ENCODE measurements at regions not wholly inside any gene's neighbourhood (a gene's known extent, or its start where the extent isn't known, plus 50 kb on each side); places are given as distances from the start of the nearest gene placed in this dataset.

DNA sequence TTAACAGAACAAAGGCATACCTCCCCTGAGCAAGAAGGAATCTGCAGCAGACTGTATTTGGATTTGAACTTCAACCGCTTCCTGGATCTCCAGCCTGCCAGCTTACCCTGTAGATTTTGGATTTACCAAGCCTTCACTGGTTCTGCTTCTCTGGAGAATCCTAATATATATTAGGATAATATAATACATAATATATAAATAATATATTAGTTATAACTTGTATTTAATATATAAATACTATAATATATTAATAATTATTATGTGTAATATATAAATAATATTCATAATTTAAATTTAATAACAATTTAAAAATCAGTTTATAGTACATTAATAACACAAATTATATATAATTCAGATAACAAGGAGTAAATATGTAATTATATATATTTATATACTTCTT lies 121.4 kb downstream of the COX18 start:
- no peaks in the 10 kb centered on the region for H3K79me2 ChIP-seq (ENCODE audit: control insufficient read depth, insufficient read depth, low read length)
- ChIA-PET POLR2A (no interaction called here), CTCF (interaction anchor here (0.6 to 1.4 kb wide), 4 partner anchors 9 to 40 kb away, joined by 3 to 5 read pairs (median 3); no protein-coding TSS in a partner anchor)
- no peak overlapping the region for H3K4me3 ChIP-seq (replicated peaks in 1 of 3; ENCODE audit: insufficient read depth in 1 of 3, low read depth in 1 of 3, low read length in 3 of 3)
- H3K9me1 ChIP-seq (replicated peaks; ENCODE audit: control insufficient read depth, extremely low read depth, insufficient read depth, low read length), result no peaks in the 10 kb centered on the region
- no peak for DNase-seq (ENCODE audit: low read depth, low spot score)
- BruUV-seq (replicated peaks), result no TSS peak
- intact Hi-C loops (cut with micrococcal nuclease), result no loop called here
- H3K9me3 ChIP-seq (replicated peaks; ENCODE audit: control insufficient read depth, insufficient read depth, low read length), result no peaks in the 10 kb centered on the region
- peaks cover 3% of the 10 kb centered on the region for H3K4me1 ChIP-seq (ENCODE audit: control insufficient read depth, extremely low read depth, insufficient read depth, low read length)
- no peaks in the 10 kb centered on the region for H3K36me3 ChIP-seq (ENCODE audit: control insufficient read depth in 2 of 2, extremely low read depth in 1 of 2, insufficient read depth in 2 of 2, low read length in 2 of 2)
- no peak overlapping the region for H3K9ac ChIP-seq (replicated peaks; ENCODE audit: extremely low read depth, insufficient read depth, low read length)
- TF ChIP-seq GATA2 (IDR thresholded peaks at IDR 0.05; ENCODE audit: insufficient read depth, insufficient read length, low read depth, low read length), result no peak
- no peak for TF ChIP-seq MYC (IDR thresholded peaks at IDR 0.05; ENCODE audit: low read depth, low read length)
- no peak for FAIRE-seq
- no peak overlapping the region for H2AFZ ChIP-seq (ENCODE audit: low read depth, low read length)
- dilution Hi-C loops (cut with MboI; ENCODE audit: extremely low pct_ligation_motif_present, low sequenced_read_pairs), result no loop called here
- H4K20me1 ChIP-seq (replicated peaks; ENCODE audit: control insufficient read depth, extremely low read depth, insufficient read depth, low read length), result no peaks in the 10 kb centered on the region
- H3K27me3 ChIP-seq (ENCODE audit: control insufficient read depth in 2 of 2, insufficient read depth in 2 of 2, low read length in 2 of 2), result no peaks in the 10 kb centered on the region
- no peak overlapping the region for H3K4me2 ChIP-seq (ENCODE audit: insufficient read depth, low read length)
- H3K27ac ChIP-seq (ENCODE audit: insufficient read depth, low read depth, low read length), result no peak overlapping the region

- TF ChIP-seq EZH2 (IDR thresholded peaks at IDR 0.05; ENCODE audit: borderline replicate concordance, low read depth, low read length, severe bottlenecking) (no peak), GATA2 (IDR thresholded peaks at IDR 0.05; ENCODE audit: insufficient read depth, insufficient read length, low read depth, low read length) (no peak), JUN (IDR thresholded peaks at IDR 0.05; ENCODE audit: borderline replicate concordance, insufficient read depth, insufficient read length, low read depth) (no peak), MYC (IDR thresholded peaks at IDR 0.05; ENCODE audit: low read depth, low read length) (no peak), CTCF (IDR thresholded peaks at IDR 0.05; ENCODE audit: extremely low read depth in 1 of 2, insufficient read depth in 1 of 2, low read depth in 1 of 2, low read length in 2 of 2) (no peak), POLR2AphosphoS5 (IDR thresholded peaks at IDR 0.05; ENCODE audit: insufficient read depth, low read depth, low read length) (no peak), FOS (IDR thresholded peaks at IDR 0.05; ENCODE audit: borderline replicate concordance, insufficient read depth, low read length) (no peak), POLR2A (IDR thresholded peaks at IDR 0.05; ENCODE audit: low read depth, low read length) (no peak)
- TF ChIP-seq, protein P1, sequence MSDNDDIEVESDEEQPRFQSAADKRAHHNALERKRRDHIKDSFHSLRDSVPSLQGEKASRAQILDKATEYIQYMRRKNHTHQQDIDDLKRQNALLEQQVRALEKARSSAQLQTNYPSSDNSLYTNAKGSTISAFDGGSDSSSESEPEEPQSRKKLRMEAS (IDR thresholded peaks at IDR 0.05; ENCODE audit: insufficient read depth, insufficient read length), result no peak
- no peaks in the 10 kb centered on the region for H3K27me3 ChIP-seq (ENCODE audit: control insufficient read depth in 2 of 2, insufficient read depth in 2 of 2, low read length in 2 of 2)
- no peak overlapping the region for H3K27ac ChIP-seq (ENCODE audit: insufficient read depth, low read depth, low read length)
- FAIRE-seq (no peak), DNase-seq (ENCODE audit: low read depth, low spot score) (no peak)
- no peaks in the 10 kb centered on the region for H3K79me2 ChIP-seq (ENCODE audit: control insufficient read depth, insufficient read depth, low read length)
- intact Hi-C loops (cut with micrococcal nuclease) (no loop called here), dilution Hi-C loops (cut with MboI; ENCODE audit: extremely low pct_ligation_motif_present, low sequenced_read_pairs) (no loop called here)
- H3K4me1 ChIP-seq (ENCODE audit: control insufficient read depth, extremely low read depth, insufficient read depth, low read length), result peaks cover 3% of the 10 kb centered on the region
- H3K9me3 ChIP-seq (replicated peaks; ENCODE audit: control insufficient read depth, insufficient read depth, low read length), result no peaks in the 10 kb centered on the region
- POLR2A ChIA-PET, result no interaction called here
- H3K9ac ChIP-seq (replicated peaks; ENCODE audit: extremely low read depth, insufficient read depth, low read length), result no peak overlapping the region
- CTCF ChIA-PET, result interaction anchor here (0.9 to 1.7 kb wide), 3 partner anchors 10 to 21 kb away, joined by 3 to 7 read pairs (median 4); no protein-coding TSS in a partner anchor
- H3K4me3 ChIP-seq (replicated peaks in 1 of 3; ENCODE audit: insufficient read depth in 1 of 3, low read depth in 1 of 3, low read length in 3 of 3), result no peak overlapping the region
- no peaks in the 10 kb centered on the region for H3K9me1 ChIP-seq (replicated peaks; ENCODE audit: control insufficient read depth, extremely low read depth, insufficient read depth, low read length)
- H2AFZ ChIP-seq (ENCODE audit: low read depth, low read length), result no peak overlapping the region
- no peaks in the 10 kb centered on the region for H3K36me3 ChIP-seq (ENCODE audit: control insufficient read depth in 2 of 2, extremely low read depth in 1 of 2, insufficient read depth in 2 of 2, low read length in 2 of 2)
- H4K20me1 ChIP-seq (replicated peaks; ENCODE audit: control insufficient read depth, extremely low read depth, insufficient read depth, low read length), result no peaks in the 10 kb centered on the region
- H3K4me2 ChIP-seq (ENCODE audit: insufficient read depth, low read length), result no peak overlapping the region
- BruUV-seq (replicated peaks), result no TSS peak
These were observed 123.7 kb downstream of the COX18 start for GRCh38 chr4:72945719-72946336.
